ENCODE measurements at regions not wholly inside any gene's neighbourhood (a gene's known extent, or its start where the extent isn't known, plus 50 kb on each side); places are given as distances from the start of the nearest gene placed in this dataset.

- intact Hi-C loops (cut with micrococcal nuclease): no loop called here
These were observed 100.4 kb downstream of the SLIT2 start for GRCh38 chr4:20352163-20352431.

DNA sequence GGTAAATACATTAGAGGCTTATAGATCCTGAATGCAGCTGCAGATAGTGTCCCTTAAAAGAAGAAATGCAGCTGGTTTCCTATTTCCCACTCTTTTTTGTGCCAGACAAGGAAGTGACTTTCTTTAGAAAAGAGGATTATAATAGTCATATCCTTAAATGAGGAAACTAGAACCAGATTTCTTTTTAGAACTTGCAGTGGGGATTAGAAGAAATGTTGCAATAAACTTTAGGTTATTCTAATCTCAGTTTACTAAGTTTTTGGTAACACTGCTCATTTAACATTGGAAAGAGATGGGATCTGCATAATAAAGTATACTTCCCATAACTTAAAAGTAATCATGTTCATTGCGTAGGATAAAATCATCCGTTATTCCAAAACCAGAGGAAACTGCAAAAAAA lies 101.9 kb downstream of the SLIT2 start:
- intact Hi-C loops (cut with micrococcal nuclease): no loop called here

DNA sequence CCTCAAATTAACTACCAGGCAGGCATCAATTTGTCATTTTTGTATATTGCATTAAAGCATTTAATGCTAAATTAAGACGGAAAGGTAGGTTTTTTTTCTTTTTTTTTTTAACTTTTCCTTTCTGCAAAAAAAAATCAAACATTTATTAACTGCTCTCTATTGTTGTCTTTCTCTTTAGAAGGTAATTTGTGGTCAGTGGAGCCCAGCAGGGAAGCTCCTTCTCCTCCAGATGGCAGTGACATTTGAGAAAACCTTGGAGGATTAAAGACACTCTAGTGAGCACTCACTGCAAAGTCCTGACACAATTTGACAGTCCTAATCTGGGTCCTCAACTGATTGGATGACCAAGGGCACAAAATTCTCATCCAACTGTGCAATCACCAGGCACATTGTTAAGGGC lies 102.4 kb downstream of the SLIT2 start:
- intact Hi-C loops (cut with micrococcal nuclease): no loop called here

GRCh38 chr4:20356565-20356964 lies 104.9 kb downstream of the SLIT2 start:
- intact Hi-C loops (cut with micrococcal nuclease): no loop called here

DNA sequence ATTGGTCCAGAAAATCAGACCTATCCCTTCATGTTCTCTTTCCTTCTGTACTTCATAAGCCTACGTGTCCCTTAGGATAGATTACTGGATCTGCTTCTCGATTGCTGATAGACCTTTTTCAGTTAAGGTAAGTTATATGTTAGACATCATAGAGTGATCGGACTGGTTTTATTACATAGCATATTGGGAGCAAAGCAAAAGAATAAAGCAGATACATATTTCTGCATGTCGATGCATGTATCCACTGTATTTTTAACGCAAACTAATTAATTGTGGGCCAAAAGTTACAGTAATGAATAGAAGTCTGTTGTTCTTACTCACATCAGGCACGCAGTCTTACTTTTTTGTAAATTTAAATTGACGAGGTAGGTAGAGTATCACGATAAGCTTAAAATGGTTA lies 106.4 kb downstream of the SLIT2 start:
- intact Hi-C loops (cut with micrococcal nuclease): no loop called here

DNA sequence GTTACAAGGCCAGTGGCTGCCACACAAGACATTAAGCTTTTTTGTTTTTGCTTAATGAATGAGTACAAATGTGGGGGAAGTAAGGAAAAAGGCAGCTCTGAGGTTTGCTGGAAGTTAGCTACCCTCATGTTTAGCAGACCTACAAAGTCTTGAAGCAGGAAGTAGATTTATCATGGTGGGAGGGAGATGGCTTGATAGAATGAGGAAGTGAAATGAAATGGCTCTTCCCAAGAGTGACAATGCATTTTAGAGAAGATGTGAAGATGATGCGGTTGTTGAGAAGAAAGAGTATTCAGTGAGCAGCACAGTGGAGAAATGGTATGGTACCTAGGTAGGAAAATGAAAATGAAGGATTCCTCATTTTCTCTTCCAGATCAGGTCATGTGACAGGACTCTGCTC lies 108.0 kb downstream of the SLIT2 start:
- intact Hi-C loops (cut with micrococcal nuclease): no loop called here

DNA sequence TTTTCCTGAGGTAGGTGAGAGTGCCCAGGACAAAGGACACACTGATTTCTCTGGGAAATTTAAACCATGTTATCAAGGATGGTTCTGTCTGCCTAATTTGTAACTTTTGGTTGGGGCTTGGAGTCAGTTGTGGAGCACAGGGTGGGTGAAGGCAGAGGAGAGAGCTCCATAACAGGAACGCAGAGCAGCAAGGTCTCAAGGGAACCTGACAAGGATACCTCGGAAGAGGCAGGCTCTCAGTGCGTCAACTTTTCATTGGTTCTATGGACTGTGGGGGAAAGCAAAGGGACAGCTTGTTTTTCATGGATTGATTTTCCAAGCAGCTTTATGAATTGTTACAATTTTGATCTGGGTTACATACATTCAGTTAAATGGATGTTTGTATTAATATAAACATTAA lies 110.4 kb downstream of the SLIT2 start:
- intact Hi-C loops (cut with micrococcal nuclease): no loop called here

- intact Hi-C loops (cut with micrococcal nuclease): no loop called here
These were observed 113.3 kb downstream of the SLIT2 start for GRCh38 chr4:20364969-20365368.

- intact Hi-C loops (cut with micrococcal nuclease): no loop called here
These were observed 115.7 kb downstream of the SLIT2 start for GRCh38 chr4:20367446-20367845.

GRCh38 chr4:20368926-20369325 lies 117.2 kb downstream of the SLIT2 start:
- intact Hi-C loops (cut with micrococcal nuclease): no loop called here

DNA sequence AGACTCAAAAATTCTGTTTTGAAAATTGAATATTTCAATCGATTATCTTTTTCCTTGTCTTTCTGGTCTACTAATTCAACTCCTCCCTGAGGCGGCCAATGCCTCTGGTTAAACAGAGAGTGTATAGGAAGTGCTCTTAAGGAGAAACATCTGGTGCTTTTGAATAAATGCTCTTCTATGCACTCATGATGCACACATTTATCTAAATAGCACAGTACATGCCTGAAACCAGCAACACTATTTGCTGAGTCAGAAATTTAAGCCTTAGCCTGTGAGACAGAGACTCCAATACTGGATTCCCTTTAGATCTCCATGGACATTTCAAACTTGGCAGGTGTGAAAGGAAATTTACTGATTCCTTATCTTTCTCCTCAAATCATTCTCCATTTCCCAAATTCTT lies 118.6 kb downstream of the SLIT2 start:
- intact Hi-C loops (cut with micrococcal nuclease): no loop called here

GRCh38 chr4:20376070-20376469 lies 124.4 kb downstream of the SLIT2 start:
- intact Hi-C loops (cut with micrococcal nuclease): no loop called here

GRCh38 chr4:20378181-20378580 lies 126.5 kb downstream of the SLIT2 start:
- intact Hi-C loops (cut with micrococcal nuclease): no loop called here

GRCh38 chr4:20381005-20381404 lies 129.3 kb downstream of the SLIT2 start:
- intact Hi-C loops (cut with micrococcal nuclease): no loop called here

GRCh38 chr4:20383283-20383682 lies 131.6 kb downstream of the SLIT2 start:
- intact Hi-C loops (cut with micrococcal nuclease): no loop called here

- intact Hi-C loops (cut with micrococcal nuclease): no loop called here
These were observed 132.3 kb downstream of the SLIT2 start for GRCh38 chr4:20383969-20384368.

- intact Hi-C loops (cut with micrococcal nuclease): no loop called here
These were observed 132.8 kb downstream of the SLIT2 start for GRCh38 chr4:20384456-20384855.

DNA sequence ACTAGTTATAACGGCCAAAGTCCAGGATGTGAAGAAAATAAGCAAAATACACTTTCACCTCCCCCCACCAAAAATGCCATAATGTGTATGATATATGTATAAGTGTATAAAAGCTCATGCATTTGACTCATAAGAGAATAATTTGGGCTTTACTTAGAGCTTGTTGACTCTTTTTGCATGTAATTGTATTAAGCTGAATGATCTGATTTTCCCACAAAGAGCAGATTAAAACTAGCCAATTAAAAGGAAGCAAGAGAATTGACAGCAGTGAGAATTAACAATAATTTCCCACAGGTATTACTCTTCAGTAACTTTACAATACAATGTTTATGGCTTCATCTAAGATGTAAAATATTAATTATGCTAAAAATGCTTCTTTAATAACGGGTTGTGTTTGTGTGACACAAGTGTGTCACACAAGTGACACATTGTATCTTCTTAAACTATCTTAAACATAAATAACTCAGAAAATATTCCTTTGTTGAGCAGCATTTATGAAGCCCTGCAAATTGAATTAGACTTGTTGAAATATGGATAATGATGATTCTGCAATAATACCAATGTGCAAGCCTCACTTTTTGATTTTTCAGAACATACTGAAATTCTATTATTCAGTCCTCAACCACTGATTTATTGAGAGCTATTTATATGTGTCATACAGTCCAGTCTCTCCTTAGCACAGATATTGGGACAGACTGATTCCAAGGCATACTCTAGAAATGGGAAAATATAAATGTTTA lies 134.5 kb downstream of the SLIT2 start:
- intact Hi-C loops (cut with micrococcal nuclease): no loop called here

- intact Hi-C loops (cut with micrococcal nuclease): no loop called here
These were observed 135.2 kb downstream of the SLIT2 start for GRCh38 chr4:20386906-20387305.

GRCh38 chr4:20391198-20391597 lies 139.5 kb downstream of the SLIT2 start:
- intact Hi-C loops (cut with micrococcal nuclease): no loop called here

DNA sequence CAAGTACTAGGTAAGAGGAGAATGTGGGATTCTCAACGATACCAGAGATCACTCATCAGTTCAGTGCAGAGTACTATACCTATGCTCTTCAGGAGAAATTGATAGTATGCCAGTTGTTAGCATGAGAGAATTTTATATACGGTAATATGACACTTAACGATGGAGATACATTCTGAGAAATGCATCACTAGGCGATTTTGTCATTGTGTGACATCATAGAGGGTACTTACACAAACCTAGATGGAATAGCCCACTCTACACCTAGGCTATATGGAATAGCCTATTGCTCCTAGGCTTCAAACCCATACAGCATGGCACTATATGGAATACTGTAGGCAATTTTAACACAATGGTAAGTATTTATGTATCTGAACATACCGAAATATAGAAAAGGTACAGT lies 140.2 kb downstream of the SLIT2 start:
- intact Hi-C loops (cut with micrococcal nuclease): no loop called here

DNA sequence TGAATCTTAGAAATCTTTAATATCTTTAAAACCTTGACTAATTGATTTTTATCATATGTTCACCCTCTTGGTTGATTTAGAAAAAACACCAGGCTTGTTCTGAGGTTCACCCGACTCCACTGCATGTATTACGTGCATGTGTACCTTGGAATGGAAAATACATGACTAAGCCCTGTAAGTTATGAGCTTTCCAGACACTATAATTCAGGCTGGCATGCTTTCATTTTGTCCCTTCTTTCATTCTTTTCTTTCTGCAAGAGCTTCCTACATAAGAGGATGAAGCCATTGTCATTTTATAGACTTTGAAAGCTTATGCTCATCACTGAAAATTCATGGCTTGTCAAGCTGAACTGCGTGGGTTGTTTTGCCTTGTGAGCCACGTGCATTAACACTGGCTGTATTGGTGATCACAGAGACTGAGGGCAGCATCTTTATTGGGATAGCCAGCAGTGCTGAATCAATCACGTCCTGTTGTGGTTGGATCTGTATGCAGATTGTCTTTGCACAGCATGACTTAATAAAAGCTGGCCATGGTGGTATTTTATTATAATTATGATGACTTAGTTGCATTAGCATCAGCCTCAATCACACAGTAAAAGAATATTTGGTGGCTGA lies 141.9 kb downstream of the SLIT2 start:
- intact Hi-C loops (cut with micrococcal nuclease): no loop called here

- intact Hi-C loops (cut with micrococcal nuclease): no loop called here
These were observed 142.8 kb downstream of the SLIT2 start for GRCh38 chr4:20394512-20394911.

Data from T-helper 2 cell treated with Interferon-gamma antibody and Interleukin-4, amounts not matched to agents 100 ng/mL and 5 ng/mL, for 36 hours (primary cell).